ENCODE measurements at regions not wholly inside any gene's neighbourhood (a gene's known extent, or its start where the extent isn't known, plus 50 kb on each side); places are given as distances from the start of the nearest gene placed in this dataset.

- no peak for TF ChIP-seq CTCF (conservative IDR thresholded peaks at IDR 0.05)
- TF ChIP-seq EZH2 (IDR thresholded peaks at IDR 0.05; ENCODE audit: low read depth) = no peak
Observed at GRCh38 chr13:33978653-33979052, 160.7 kb downstream of the RFC3 start.
